ENCODE measurements at regions not wholly inside any gene's neighbourhood (a gene's known extent, or its start where the extent isn't known, plus 50 kb on each side); places are given as distances from the start of the nearest gene placed in this dataset.

DNA sequence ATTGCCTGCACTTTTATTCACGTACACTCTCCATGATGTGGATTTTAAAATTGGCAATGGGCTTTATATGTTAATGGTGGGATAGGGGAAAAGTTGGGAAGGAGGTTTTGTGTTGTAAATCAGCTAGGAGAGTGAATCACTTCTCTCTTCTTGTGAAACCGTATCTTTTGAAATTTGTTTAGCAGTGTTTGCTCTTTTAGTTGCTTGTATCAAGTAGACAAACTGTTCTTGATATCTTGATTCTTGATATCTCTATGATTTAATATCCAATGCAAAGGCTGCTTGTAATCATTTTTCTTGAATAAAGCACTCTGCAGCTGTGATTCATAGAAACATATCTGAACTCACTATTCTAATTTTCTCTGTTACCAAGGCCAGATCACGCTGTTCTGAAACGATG lies 615.1 kb downstream of the CCER1 start:
- TF ChIP-seq, protein P1, sequence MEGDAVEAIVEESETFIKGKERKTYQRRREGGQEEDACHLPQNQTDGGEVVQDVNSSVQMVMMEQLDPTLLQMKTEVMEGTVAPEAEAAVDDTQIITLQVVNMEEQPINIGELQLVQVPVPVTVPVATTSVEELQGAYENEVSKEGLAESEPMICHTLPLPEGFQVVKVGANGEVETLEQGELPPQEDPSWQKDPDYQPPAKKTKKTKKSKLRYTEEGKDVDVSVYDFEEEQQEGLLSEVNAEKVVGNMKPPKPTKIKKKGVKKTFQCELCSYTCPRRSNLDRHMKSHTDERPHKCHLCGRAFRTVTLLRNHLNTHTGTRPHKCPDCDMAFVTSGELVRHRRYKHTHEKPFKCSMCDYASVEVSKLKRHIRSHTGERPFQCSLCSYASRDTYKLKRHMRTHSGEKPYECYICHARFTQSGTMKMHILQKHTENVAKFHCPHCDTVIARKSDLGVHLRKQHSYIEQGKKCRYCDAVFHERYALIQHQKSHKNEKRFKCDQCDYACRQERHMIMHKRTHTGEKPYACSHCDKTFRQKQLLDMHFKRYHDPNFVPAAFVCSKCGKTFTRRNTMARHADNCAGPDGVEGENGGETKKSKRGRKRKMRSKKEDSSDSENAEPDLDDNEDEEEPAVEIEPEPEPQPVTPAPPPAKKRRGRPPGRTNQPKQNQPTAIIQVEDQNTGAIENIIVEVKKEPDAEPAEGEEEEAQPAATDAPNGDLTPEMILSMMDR (IDR thresholded peaks at IDR 0.05; ENCODE audit: low read depth, low read length) = no peak
- TF ChIP-seq EZH2phosphoT487 (IDR thresholded peaks at IDR 0.05; ENCODE audit: low read depth) = no peak
